NB4 (cell line): ENCODE measurements at regions not wholly inside any gene's neighbourhood (a gene's known extent, or its start where the extent isn't known, plus 50 kb on each side); places are given as distances from the start of the nearest gene placed in this dataset.

ENCODE experiments used
- DNase-seq: peaks from one replicate; pipeline ENCODE4 v3.0.0; 2010; ENCODE audit warnings: low read depth
- H3K4me3 ChIP-seq: one replicate; pipeline ENCODE4 v1.5.1; 2011; ENCODE audit warnings: mild to moderate bottlenecking, low read depth, low read length, moderate library complexity
- CTCF ChIP-seq: IDR thresholded peaks from one replicate; pipeline ENCODE4 v1.5.1; 2012; ENCODE audit warnings: low read depth, low read length
- MAX ChIP-seq: IDR thresholded peaks from 2 replicates; pipeline ENCODE4 v1.6.1; 2011; ENCODE audit warnings: low read depth, low read length
- MYC ChIP-seq: IDR thresholded peaks from 2 replicates; pipeline ENCODE4 v1.6.1; 2011; ENCODE audit warnings: low read depth, low read length
- POLR2A ChIP-seq: IDR thresholded peaks from 2 replicates; pipeline ENCODE4 v1.6.1; 2011; ENCODE audit warnings: mild to moderate bottlenecking; ENCODE audit not compliant: insufficient read length; ENCODE audit errors: extremely low read depth

- no peak for DNase-seq
- H3K4me3 ChIP-seq: no peak overlapping the region
- TF ChIP-seq CTCF (no peak), POLR2A (no peak), MAX (no peak), MYC (no peak)
These were observed 243.9 kb upstream of the RAB6C start for GRCh38 chr2:129735576-129735975.

GRCh38 chr2:129737660-129738527, 241.6 kb upstream of the RAB6C start:
- H3K4me3 ChIP-seq: no peak overlapping the region
- TF ChIP-seq POLR2A (no peak), MAX (no peak), CTCF (no peak), MYC (no peak)
- no peak for DNase-seq

GRCh38 chr2:129738799-129739198, 240.7 kb upstream of the RAB6C start:
- TF ChIP-seq MAX (no peak), POLR2A (no peak), MYC (no peak), CTCF (no peak)
- no peak overlapping the region for H3K4me3 ChIP-seq
- no peak for DNase-seq

GRCh38 chr2:129740504-129740903, 239.0 kb upstream of the RAB6C start:
- H3K4me3 ChIP-seq: no peak overlapping the region
- no peak for DNase-seq
- no peak for TF ChIP-seq MYC
- TF ChIP-seq MAX: no peak
- no peak for TF ChIP-seq CTCF
- no peak for TF ChIP-seq POLR2A

- TF ChIP-seq POLR2A (no peak), MYC (no peak), MAX (no peak), CTCF (no peak)
- H3K4me3 ChIP-seq: no peak overlapping the region
- DNase-seq: no peak
These were observed 238.3 kb upstream of the RAB6C start for GRCh38 chr2:129741165-129741564.

- H3K4me3 ChIP-seq: no peak overlapping the region
- TF ChIP-seq MYC (no peak), CTCF (no peak), MAX (no peak), POLR2A (no peak)
- DNase-seq: no peak
These were observed 237.8 kb upstream of the RAB6C start for GRCh38 chr2:129741623-129742022.
